AML-193 (cell line): ENCODE measurements at regions not wholly inside any gene's neighbourhood (a gene's known extent, or its start where the extent isn't known, plus 50 kb on each side); places are given as distances from the start of the nearest gene placed in this dataset.

Experiments used
- DNase-seq, 2 experiments: peaks; one replicate each; lab custom pipeline; 2025; lab: John Stamatoyannopoulos, UW

DNA sequence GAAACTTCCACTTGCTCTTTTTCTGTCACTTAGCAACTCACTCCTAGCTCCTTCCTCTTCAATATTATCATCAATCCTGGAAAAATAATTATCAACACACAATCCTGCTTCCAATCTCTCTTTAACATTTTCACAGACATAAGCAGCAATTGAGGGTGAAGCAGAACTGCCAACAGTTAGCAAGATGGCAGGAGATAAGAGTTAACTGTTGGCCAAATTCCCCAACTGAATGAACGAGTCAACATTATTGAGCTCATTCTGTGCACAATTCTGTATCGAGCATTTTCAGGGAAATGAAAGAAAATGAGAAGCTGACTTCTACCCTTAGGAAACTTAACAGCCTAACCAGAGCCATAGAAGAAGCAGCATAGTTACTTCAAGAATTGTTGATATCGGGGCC lies 152.0 kb downstream of the KCNA5 start:
- no peak for DNase-seq

DNA sequence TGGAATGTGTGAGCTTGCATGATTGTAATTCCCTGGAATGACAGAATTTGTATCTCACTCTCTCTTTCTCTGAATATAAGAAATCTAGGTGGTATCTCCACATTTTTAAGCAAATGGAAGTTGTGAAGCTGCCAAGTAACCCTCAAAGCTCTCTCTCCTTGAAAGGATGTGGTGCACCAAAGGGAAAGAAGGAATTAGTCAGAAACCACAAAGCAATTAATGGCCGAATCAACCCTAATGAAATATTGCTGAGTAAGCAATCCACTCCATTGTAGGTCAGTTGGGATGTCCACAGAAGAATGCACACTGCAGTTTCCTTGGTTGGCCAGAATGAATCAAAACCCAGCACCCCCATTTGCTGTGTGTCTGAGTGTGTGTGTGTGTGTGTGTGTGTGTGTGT lies 153.5 kb downstream of the KCNA5 start:
- DNase-seq = no peak

DNA sequence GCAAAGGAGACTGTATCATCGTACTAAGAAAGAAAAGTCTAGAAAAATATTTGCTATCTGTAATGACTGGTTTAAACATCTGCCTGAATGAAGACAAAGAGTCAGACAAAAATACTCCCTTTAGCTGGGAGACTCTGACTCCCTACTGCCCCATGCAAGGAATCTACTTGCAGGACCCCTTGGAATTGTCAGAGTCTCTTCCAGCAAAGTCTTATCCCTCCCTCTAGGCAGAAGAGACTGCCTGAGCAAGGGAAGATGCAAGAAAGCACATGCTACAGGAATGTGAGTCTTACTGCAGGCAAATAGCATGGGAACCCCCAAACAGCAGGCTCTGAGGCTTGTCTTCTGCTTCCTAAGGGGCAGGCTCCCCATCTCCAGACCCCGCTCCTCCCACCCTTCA lies 154.0 kb downstream of the KCNA5 start:
- no peak for DNase-seq

- peak; percentile 14 to 27 for DNase-seq
Observed at GRCh38 chr12:5200278-5201087, 156.8 kb downstream of the KCNA5 start.

- DNase-seq = no peak
Observed at GRCh38 chr12:5201554-5202218, 158.0 kb downstream of the KCNA5 start.

GRCh38 chr12:5203274-5203673 lies 159.6 kb downstream of the KCNA5 start:
- no peak for DNase-seq

- no peak for DNase-seq
Observed at GRCh38 chr12:5203720-5204119, 160.0 kb downstream of the KCNA5 start.

GRCh38 chr12:5204271-5204670 lies 160.6 kb downstream of the KCNA5 start:
- DNase-seq = no peak

- no peak for DNase-seq
Observed at GRCh38 chr12:5204831-5205230, 161.2 kb downstream of the KCNA5 start.

GRCh38 chr12:5206401-5207175 lies 162.9 kb downstream of the KCNA5 start:
- DNase-seq = no peak

- no peak for DNase-seq
Observed at GRCh38 chr12:5210179-5210922, 166.7 kb downstream of the KCNA5 start.

GRCh38 chr12:5210923-5211290 lies 167.2 kb downstream of the KCNA5 start:
- no peak for DNase-seq

- DNase-seq = no peak
Observed at GRCh38 chr12:5213336-5213735, 169.7 kb downstream of the KCNA5 start.

DNA sequence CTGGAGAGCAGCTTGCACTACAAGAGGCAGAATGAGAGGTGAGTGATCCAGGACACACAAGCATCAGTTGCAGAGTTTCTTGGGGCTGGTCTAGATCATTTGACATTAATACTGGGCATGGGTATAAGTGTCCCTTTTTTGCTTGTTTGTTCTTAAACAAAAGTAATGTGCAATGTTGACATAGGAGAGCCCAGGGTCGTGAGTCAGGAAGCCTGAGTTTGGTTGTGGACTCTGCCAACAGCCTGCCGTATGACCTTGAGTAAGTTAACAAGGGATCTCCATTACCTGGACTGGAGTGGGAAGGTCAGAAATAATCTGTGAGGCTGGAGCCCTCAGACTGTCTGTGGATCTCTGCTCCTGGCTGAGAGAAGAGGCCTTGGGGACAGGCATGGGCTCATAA lies 170.3 kb downstream of the KCNA5 start:
- DNase-seq = no peak

DNA sequence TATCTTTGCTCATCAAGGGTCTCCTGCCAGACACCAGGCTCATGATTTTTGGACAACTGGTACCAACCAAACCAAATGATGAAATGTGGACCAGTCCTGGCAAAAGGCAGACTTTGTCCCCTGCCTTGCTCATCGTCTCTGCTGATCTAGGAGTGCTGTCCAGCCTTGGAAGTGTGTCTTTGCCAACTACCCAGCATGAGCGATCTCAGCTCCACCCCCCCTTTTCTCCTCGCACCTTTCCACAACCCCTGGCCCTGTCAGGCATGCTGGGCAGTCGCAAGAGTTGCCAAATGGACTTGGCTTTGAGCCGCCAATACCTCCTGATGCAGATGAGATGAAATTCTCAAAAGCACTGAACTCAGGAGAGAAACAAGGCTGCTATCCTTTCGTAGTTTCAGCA lies 174.3 kb downstream of the KCNA5 start:
- DNase-seq = no peak

GRCh38 chr12:5220099-5220498 lies 176.4 kb downstream of the KCNA5 start:
- no peak for DNase-seq

DNA sequence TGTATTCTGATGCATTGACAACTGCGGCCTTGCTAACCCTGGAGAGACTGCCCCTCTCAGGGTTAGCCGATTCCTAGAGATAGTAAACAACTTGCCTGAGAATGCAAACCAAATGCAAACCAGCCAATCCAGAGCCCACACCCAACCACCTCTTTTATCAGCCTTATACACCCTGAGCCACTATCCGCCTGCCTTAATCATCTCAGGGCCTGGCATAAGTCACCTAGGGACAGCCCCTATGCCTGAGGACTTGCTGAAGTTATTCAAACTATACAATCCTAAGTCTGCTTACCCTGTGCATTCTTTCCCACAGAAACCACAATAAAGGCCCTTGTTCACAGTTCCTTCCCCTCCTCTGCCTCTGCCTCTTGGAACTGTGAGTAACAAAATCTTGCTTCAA lies 177.2 kb downstream of the KCNA5 start:
- no peak for DNase-seq

GRCh38 chr12:5222011-5222461 lies 178.4 kb downstream of the KCNA5 start:
- no peak for DNase-seq

GRCh38 chr12:5222729-5223128 lies 179.1 kb downstream of the KCNA5 start:
- no peak for DNase-seq

DNA sequence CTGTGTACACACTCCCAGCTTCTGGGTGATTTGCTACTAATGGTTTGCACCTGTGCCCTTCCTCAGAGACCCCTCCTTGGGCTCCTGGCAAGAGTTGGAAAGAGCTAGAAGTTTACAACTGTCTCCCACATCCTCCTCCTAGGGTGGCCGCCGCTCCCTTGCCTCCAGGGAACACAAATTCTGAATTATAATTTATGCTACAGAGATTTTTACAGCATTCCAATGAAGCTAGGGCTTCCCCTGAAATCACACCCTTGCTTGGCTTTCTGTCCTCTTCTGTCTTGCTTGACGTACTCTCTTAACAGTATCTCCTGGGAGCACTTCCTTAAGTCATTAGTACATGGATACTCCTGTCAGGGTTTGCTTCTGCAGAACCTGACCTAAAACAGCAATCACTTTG lies 180.2 kb downstream of the KCNA5 start:
- DNase-seq = no peak

DNA sequence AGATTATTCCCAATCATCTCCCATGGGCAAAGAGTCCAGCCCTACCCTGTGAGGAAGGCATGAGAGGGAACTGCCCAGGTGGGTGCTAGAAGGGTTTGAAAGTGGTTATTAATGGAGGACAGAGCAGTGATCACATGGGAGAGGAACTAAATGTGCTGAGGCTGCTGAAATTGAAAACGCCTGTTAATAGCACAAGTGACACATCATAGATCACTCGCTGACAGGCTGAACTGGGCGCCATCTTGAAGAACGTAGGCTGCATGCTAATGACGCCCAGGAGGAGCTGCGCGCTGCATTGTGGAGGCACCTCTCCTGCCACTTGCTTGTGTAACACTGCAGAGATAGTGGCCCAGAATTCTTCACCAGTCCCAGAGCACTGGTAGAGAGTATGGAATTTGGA lies 182.9 kb downstream of the KCNA5 start:
- DNase-seq = no peak

DNA sequence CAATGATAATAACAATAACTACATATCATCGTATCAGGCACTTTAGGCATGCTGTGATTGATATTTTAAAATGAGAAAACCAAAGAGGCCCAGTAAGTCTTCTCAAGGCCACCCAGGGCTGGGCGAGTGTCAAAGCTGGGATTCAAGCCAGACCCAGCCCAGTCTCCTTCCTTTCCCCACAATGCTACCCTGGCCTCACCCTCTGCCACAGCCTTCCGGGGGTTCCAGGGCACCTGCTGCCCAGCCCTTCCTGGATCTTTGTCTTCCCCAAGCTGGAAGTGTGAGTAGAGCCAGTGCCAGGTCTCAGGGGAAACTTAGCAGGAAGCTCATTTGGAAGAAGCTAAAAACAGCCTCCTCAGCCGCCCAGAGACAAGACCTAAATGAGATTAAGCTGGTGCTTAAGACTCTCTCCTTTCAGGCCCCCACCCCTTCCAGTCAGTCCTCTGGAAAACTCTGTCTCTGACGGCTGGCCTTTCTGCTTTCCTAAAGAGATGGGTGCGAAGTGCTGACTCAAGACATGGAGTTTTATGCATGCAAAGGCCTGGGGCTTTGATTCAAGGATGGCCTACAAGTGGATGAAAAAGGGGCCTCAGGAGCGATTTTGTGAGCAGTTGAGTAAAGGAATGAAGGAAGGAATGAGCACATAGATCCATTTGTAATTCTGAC lies 184.2 kb downstream of the KCNA5 start:
- DNase-seq = no peak
